Esophagus (tissue), 2 donors: ENCODE measurements at regions not wholly inside any gene's neighbourhood (a gene's known extent, or its start where the extent isn't known, plus 50 kb on each side); places are given as distances from the start of the nearest gene placed in this dataset.

Experiments
- H3K27ac ChIP-seq, 2 donors: one replicate each; pipeline ENCODE4 v1.5.1; 2013; ENCODE audit warnings: low read depth in 2 of 2, mild to moderate bottlenecking in 2 of 2, inconsistent platforms in 1 of 2, low read length in 1 of 2, moderate library complexity in 1 of 2
- H3K27me3 ChIP-seq, 2 donors: one replicate each; pipeline ENCODE4 v1.6.1; 2013; ENCODE audit warnings: low read length in 2 of 2, control low read depth in 1 of 2, mild to moderate bottlenecking in 1 of 2; ENCODE audit not compliant: insufficient read depth in 2 of 2, control insufficient read depth in 1 of 2
- H3K36me3 ChIP-seq, 2 donors: one replicate each; pipeline ENCODE4 v1.6.1; 2013; ENCODE audit warnings: low read length in 1 of 2; ENCODE audit not compliant: control insufficient read depth in 2 of 2, insufficient read depth in 2 of 2
- H3K4me1 ChIP-seq, 2 donors: one replicate each; pipeline ENCODE4 v1.6.1; 2013; ENCODE audit warnings: low read length in 1 of 2; ENCODE audit not compliant: control insufficient read depth in 2 of 2, insufficient read depth in 2 of 2
- H3K4me3 ChIP-seq, 2 donors: one replicate each; pipeline ENCODE4 v1.5.1; 2013; ENCODE audit warnings: low read length in 2 of 2, mild to moderate bottlenecking in 2 of 2, low read depth in 1 of 2, moderate library complexity in 1 of 2
- H3K9me3 ChIP-seq, 2 donors: one replicate each; pipeline ENCODE4 v1.6.1; 2013; ENCODE audit warnings: mild to moderate bottlenecking in 2 of 2, low read depth in 1 of 2, low read length in 1 of 2, moderate library complexity in 1 of 2; ENCODE audit not compliant: control insufficient read depth in 2 of 2, insufficient read depth in 1 of 2
- WGBS, 2 donors: extraction: QIAGEN DNeasy Blood & Tissue Kit; methylation state at CpG; one replicate each; pipeline ENCODE4 v1.1.7; 2013; 5-methylcytosine and 5-hydroxymethylcytosine counted together
- donor health status: healthy with polysubstance abuse.
- donor health status: Bipolar disorder and iron deficiency.

DNA sequence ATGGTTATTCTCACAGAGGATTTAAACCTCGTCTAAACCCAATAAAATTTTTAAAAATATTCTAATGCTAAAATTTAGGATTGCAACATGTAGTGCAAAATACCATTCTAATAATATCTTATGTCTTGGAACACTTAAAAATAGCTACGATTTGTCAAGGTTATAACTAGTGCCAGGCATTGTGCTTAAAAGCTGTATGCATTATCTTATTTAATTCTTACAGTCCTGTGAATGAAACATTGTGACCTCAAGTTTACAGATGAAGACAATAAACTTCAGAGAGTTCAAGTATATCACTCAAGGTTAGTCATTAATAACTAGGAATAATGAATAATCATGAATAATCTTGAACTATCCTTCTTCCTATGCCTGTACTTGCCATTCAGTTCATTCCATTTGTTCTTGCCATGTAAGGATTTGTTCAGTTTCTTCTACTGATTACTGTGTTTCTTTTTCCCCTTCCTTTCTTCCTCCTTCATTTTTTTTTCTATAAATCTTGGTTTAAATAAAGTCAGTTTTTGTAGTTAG is 897.6 kb upstream of the NR2F2 start:
- 46 to 60% methylated on average over 2 of the region's 2 CpGs for WGBS, 2 donors
- H3K4me1 ChIP-seq = no peaks in the 10 kb centered on the region
- H3K36me3 ChIP-seq = no peaks in the 10 kb centered on the region
- no peak overlapping the region for H3K27ac ChIP-seq
- no peaks in the 10 kb centered on the region for H3K9me3 ChIP-seq
- no peak overlapping the region for H3K4me3 ChIP-seq
- no peaks in the 10 kb centered on the region for H3K27me3 ChIP-seq

DNA sequence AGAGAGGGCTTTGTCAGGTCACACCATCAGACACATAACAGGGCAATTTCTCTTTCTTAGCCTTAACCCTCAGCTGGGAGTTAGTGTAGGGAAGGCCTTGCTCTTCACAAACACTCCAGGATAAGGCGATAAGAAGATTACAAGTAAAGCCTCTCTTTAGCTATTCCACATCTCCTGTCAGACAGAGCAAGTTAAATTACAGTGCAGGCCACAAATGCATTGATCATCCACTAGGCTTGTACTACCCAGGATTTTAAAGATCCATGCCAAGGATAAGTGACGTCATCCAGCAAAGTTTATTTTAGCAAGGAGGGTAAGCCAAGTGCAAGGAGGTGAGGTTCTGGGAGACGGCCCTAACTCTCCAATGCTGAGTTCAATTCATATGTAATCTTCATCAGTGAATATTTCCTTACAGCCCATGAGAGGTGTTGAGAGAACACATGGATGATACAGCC is 890.6 kb upstream of the NR2F2 start:
- 46 to 55% methylated on average over 3 of the region's 3 CpGs for WGBS, 2 donors
- Histone ChIP-seq H3K4me3 (no peak overlapping the region), H3K27ac (no peak overlapping the region), H3K4me1 (no peaks in the 10 kb centered on the region), H3K36me3 (no peaks in the 10 kb centered on the region), H3K27me3 (no peaks in the 10 kb centered on the region), H3K9me3 (no peaks in the 10 kb centered on the region)

DNA sequence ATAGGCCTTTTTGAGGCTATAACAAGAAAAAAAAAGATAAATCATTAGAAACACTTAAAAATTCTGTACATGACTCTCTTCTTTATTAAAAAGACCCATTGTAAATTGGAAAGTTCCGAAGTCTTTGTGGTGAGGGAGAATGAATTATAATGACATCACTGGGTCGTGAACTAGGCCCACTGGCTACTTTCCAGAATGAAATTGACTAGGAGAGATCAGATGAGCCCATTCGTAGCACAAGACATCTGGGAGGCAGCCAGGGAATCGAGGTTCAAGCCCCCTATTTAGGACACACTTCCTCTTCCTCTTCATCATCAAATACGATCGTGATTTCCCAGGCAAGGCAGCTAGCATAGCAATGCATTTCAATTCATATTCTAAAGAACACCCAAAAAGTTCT is 889.8 kb upstream of the NR2F2 start:
- no peaks in the 10 kb centered on the region for H3K36me3 ChIP-seq
- H3K4me3 ChIP-seq = no peak overlapping the region
- no peaks in the 10 kb centered on the region for H3K27me3 ChIP-seq
- WGBS, 2 donors = 57 to 70% methylated on average over 6 of the region's 6 CpGs
- H3K4me1 ChIP-seq = no peaks in the 10 kb centered on the region
- H3K27ac ChIP-seq = no peak overlapping the region
- H3K9me3 ChIP-seq = no peaks in the 10 kb centered on the region

DNA sequence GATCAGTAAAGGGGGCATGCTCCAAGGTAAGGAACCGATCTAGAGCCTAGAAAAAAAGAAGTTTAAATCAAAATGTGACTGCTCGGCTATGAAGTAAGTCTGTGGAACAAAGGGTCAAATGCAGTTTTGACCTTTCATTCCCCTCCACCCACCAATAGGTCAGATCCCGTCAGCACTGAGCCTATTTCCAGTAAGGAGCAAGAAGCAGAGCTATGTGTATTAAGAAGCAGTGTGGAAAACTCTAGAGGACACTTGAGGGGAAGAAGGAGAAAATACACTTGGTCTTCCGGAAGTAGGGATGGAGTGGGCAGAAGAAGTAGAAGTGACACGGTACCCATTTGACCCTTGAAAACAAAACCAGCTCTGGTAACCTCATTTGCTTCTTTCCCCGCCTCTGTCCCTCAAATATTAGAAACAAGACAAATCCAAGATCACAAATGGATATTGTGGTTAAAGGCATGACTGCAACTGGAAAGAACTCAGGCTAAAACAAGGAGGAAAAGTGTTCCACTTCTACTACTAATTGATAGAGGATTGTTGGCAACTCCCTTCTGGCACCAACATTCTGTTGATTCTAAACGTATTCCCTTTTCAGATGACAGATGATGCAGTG is 888.3 kb upstream of the NR2F2 start:
- no peaks in the 10 kb centered on the region for H3K36me3 ChIP-seq
- H3K4me3 ChIP-seq = no peak overlapping the region
- no peak overlapping the region for H3K27ac ChIP-seq
- H3K27me3 ChIP-seq = no peaks in the 10 kb centered on the region
- no peaks in the 10 kb centered on the region for H3K4me1 ChIP-seq
- WGBS, 2 donors = 71 to 73% methylated on average over 7 of the region's 7 CpGs
- H3K9me3 ChIP-seq = no peaks in the 10 kb centered on the region

DNA sequence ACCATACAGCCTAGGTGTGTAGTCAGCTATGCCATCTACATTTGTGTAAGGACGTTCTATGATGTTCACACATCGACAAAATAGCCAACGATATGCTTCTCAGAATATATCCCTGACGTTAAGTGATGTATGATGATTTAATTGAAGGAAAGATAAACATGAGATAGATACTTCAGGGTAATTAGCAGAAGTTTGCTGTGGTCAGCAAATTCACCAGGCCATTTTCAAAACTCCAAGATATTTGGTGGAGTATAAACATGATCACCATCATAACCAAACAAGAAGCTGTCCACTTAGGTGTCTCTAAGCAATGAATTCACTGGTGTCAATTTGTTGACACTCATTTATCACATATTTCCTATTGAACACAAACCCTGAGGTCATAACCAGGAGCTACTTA is 885.6 kb upstream of the NR2F2 start:
- Histone ChIP-seq H3K36me3 (no peaks in the 10 kb centered on the region), H3K4me1 (no peaks in the 10 kb centered on the region), H3K27ac (no peak overlapping the region), H3K27me3 (no peaks in the 10 kb centered on the region), H3K4me3 (no peak overlapping the region), H3K9me3 (no peaks in the 10 kb centered on the region)
- WGBS, 2 donors = 78 to 88% methylated on average over 4 of the region's 4 CpGs

DNA sequence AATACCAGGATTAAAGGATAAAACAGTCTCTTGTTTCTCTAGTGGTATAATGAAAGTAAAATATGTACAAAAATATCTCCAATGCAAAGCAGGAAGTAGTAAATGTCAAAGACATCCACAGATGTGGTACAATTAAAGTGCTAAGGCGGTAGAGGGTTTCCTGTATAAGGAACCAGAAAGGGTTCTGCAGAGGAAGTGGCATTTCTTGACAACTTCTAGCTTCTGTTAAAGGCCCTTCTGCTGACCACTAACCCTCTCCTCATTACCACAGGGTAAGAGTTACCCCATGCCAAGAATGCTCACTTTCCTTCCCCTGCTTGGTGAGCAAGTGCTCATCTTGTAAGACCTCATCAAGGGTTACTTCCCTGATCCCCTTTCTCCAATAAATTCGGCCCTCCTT is 883.6 kb upstream of the NR2F2 start:
- H3K4me3 ChIP-seq = no peak overlapping the region
- H3K27me3 ChIP-seq = no peaks in the 10 kb centered on the region
- H3K36me3 ChIP-seq = no peaks in the 10 kb centered on the region
- no peaks in the 10 kb centered on the region for H3K4me1 ChIP-seq
- 41 to 46% methylated on average over 2 of the region's 2 CpGs for WGBS, 2 donors
- H3K27ac ChIP-seq = no peak overlapping the region
- no peaks in the 10 kb centered on the region for H3K9me3 ChIP-seq

DNA sequence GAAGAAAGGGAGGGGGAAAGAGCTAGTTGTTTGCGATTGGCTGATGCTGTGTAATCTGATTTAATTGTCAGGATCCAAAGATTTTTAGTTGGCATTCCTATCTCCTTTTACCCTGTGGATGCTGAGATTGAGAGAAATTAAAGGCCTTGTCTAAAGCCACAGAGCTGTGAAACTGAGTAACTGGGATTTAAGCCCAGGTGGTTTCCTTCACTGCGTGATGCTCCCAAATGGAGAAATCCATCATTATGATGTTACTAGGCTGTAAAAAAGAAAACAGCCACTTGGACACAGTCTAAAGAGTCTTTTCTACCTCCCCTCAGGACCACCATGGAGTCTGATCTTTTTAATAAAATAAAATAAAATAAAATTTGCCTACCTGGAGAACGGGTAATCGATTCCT is 883.0 kb upstream of the NR2F2 start:
- 82 to 88% methylated on average over 4 of the region's 4 CpGs for WGBS, 2 donors
- Histone ChIP-seq H3K9me3 (no peaks in the 10 kb centered on the region), H3K4me3 (no peak overlapping the region), H3K27me3 (no peaks in the 10 kb centered on the region), H3K4me1 (no peaks in the 10 kb centered on the region), H3K36me3 (no peaks in the 10 kb centered on the region), H3K27ac (no peak overlapping the region)

DNA sequence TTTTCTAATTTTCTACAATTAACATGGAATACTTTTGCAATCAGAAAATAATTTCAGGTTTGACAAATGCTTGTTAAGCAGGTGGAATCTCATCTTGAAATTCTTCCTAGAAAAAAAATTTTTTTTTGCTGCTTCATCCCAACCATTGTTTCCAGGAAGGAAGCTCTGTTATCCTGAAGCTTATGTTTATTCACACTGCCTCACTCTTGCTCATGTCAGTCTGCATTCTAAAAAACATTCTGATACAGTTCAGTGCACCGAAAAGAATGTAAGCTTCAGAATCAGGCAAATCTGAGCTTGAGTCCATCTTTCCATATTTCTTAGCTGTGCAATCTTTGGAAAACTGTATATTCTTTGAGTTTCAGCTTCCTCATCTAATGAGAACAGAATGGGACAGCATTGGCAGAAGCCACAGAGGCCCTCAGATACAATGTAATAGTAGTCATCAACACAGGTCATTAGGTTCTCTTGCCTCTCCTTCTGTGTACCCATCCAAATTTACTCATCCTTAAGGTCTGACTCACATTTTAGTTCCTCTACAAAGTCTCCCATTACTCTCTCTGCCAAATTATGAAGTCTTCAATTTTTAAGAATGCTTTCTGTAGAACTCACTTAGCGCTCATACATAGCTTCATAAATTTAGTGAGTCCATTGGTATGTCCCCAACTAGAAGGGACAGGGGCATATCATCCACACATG is 881.8 kb upstream of the NR2F2 start:
- Histone ChIP-seq H3K4me1 (no peaks in the 10 kb centered on the region), H3K9me3 (no peaks in the 10 kb centered on the region), H3K27ac (no peak overlapping the region), H3K27me3 (no peaks in the 10 kb centered on the region), H3K36me3 (no peaks in the 10 kb centered on the region), H3K4me3 (no peak overlapping the region)
- WGBS, 2 donors = 82 to 86% methylated on average over 2 of the region's 2 CpGs

DNA sequence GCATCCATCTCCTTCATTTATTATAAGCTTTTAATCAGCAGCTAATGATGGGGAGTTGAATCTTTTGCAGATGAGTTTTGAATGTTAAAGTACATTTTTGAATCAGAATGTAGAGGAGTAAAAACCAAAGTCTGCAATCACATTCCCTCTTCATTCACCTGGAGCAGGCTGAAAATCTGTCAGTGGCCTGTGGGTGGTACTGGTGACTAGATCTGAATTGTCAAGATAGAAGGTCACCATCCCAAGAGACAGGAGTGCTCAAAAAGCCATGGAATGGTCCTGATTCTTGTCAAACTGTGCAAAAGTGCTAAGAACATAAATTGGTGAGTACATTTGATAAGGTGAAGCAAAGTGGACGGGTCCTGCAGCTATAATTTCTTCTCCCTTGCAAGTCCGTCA is 881.3 kb upstream of the NR2F2 start:
- WGBS, 2 donors = 75 to 88% methylated on average over 2 of the region's 2 CpGs
- Histone ChIP-seq H3K27ac (no peak overlapping the region), H3K27me3 (no peaks in the 10 kb centered on the region), H3K4me1 (no peaks in the 10 kb centered on the region), H3K36me3 (no peaks in the 10 kb centered on the region), H3K4me3 (no peak overlapping the region), H3K9me3 (no peaks in the 10 kb centered on the region)

DNA sequence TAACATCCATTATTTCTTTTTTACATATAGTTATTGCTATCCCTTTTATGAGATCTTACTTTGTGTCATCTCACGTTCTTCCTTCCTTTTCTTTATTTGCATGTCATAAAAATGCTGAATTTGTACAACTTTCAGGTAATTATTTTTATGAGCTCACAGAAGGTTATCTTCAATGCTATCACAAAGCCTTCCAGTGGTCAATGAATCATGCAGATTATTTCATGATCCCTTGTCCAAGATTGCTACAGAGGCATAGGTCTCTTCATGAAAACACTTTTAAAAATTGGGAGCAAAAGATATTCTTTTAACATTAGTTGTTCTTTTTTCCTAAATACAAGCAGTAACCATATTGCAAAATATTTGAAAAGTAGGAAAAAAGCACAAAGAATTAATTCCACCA is 880.1 kb upstream of the NR2F2 start:
- Histone ChIP-seq H3K27ac (no peak overlapping the region), H3K4me3 (no peak overlapping the region), H3K9me3 (no peaks in the 10 kb centered on the region), H3K4me1 (no peaks in the 10 kb centered on the region), H3K36me3 (no peaks in the 10 kb centered on the region), H3K27me3 (no peaks in the 10 kb centered on the region)
- WGBS, 2 donors = 69 to 77% methylated on average over 1 of the region's 1 CpG
